Progenitor cell of endocrine pancreas (in vitro differentiated cells): ENCODE measurements at regions not wholly inside any gene's neighbourhood (a gene's known extent, or its start where the extent isn't known, plus 50 kb on each side); places are given as distances from the start of the nearest gene placed in this dataset.

ENCODE experiments used
- DNase-seq: peaks from one replicate; pipeline ENCODE4 v3.0.0; 2021; ENCODE audit warnings: low spot score; ENCODE audit not compliant: unreplicated experiment
- H3K27ac Mint-ChIP-seq: 2 replicates; pipeline ENCODE4 v1.8.0; 2021; ENCODE audit warnings: mild to moderate bottlenecking, moderate library complexity, mixed read lengths
- H3K27me3 Mint-ChIP-seq: 2 replicates; pipeline ENCODE4 v1.8.0; 2021; ENCODE audit warnings: mixed read lengths
- H3K36me3 Mint-ChIP-seq: 2 replicates; pipeline ENCODE4 v1.8.0; 2022; ENCODE audit warnings: mixed read lengths; ENCODE audit not compliant: insufficient read depth
- H3K4me1 Mint-ChIP-seq: 2 replicates; pipeline ENCODE4 v1.8.0; 2021; ENCODE audit warnings: low read depth, mixed read lengths
- H3K4me3 Mint-ChIP-seq: 2 replicates; pipeline ENCODE4 v1.8.0; 2021; ENCODE audit warnings: low read depth, mild to moderate bottlenecking, moderate library complexity, mixed read lengths
- H3K9me3 Mint-ChIP-seq: 2 replicates; pipeline ENCODE4 v1.8.0; 2021; ENCODE audit warnings: low read depth, mixed read lengths
- TF ChIP-seq, protein P1 (sequence below): fragments of 200-600 bp; sonication (generic); IDR thresholded peaks from one replicate; pipeline ENCODE4 v1.5.0; 2021; ENCODE audit warnings: antibody characterized with exemption, mild to moderate bottlenecking; ENCODE audit not compliant: unreplicated experiment

DNA sequence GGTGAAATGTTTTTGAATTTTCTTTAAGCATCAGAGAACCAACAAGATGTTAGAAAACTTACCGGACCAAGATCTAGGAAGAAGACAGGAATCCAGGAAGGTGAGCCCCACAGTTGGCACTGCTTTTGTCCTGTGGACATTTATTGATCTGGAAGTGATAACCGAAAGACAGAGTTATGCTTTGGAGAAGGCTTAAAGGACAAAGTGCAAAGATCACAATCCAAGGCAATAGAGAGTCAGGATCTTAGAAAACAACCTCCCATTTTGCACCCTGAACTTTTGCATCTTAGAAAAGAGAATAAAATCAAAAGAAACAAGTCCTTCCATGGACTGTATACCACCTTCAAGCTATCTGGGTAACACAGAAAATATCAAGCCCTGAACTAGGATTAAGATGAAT, 129.4 kb upstream of the SRD5A2 start:
- H3K9me3 Mint-ChIP-seq, result no peaks in the 10 kb centered on the region
- H3K36me3 Mint-ChIP-seq, result no peaks in the 10 kb centered on the region
- no peak overlapping the region for H3K27ac Mint-ChIP-seq
- H3K4me3 Mint-ChIP-seq, result no peak overlapping the region
- H3K4me1 Mint-ChIP-seq, result peaks cover 2% of the 10 kb centered on the region
- no peaks in the 10 kb centered on the region for H3K27me3 Mint-ChIP-seq
- DNase-seq, result no peak
- TF ChIP-seq, protein P1, sequence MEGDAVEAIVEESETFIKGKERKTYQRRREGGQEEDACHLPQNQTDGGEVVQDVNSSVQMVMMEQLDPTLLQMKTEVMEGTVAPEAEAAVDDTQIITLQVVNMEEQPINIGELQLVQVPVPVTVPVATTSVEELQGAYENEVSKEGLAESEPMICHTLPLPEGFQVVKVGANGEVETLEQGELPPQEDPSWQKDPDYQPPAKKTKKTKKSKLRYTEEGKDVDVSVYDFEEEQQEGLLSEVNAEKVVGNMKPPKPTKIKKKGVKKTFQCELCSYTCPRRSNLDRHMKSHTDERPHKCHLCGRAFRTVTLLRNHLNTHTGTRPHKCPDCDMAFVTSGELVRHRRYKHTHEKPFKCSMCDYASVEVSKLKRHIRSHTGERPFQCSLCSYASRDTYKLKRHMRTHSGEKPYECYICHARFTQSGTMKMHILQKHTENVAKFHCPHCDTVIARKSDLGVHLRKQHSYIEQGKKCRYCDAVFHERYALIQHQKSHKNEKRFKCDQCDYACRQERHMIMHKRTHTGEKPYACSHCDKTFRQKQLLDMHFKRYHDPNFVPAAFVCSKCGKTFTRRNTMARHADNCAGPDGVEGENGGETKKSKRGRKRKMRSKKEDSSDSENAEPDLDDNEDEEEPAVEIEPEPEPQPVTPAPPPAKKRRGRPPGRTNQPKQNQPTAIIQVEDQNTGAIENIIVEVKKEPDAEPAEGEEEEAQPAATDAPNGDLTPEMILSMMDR, result no peak

DNA sequence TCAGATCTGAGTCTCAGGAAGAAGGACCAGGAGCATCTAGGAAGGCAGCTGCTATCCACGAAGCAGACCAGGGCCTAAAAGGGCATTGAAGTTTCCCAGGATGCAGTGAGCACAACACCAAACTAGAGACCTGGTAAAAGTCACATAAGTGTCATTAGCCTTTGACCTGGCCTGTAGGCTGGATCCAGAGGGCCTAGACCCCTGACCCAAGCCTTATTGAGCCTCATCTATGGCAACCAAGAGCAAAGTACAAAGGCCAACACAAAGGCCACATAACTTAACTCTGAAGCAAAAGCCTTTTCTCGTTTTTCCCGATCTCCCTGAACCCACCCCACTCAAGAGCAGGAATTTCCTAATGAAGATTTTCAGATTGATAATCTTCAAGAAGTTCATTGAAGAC, 127.3 kb upstream of the SRD5A2 start:
- Mint-ChIP-seq H3K27me3 (no peaks in the 10 kb centered on the region), H3K27ac (no peak overlapping the region), H3K9me3 (no peaks in the 10 kb centered on the region), H3K4me3 (no peak overlapping the region), H3K36me3 (no peaks in the 10 kb centered on the region), H3K4me1 (peaks cover 2% of the 10 kb centered on the region)
- no peak for DNase-seq
- TF ChIP-seq, protein P1, result no peak

DNA sequence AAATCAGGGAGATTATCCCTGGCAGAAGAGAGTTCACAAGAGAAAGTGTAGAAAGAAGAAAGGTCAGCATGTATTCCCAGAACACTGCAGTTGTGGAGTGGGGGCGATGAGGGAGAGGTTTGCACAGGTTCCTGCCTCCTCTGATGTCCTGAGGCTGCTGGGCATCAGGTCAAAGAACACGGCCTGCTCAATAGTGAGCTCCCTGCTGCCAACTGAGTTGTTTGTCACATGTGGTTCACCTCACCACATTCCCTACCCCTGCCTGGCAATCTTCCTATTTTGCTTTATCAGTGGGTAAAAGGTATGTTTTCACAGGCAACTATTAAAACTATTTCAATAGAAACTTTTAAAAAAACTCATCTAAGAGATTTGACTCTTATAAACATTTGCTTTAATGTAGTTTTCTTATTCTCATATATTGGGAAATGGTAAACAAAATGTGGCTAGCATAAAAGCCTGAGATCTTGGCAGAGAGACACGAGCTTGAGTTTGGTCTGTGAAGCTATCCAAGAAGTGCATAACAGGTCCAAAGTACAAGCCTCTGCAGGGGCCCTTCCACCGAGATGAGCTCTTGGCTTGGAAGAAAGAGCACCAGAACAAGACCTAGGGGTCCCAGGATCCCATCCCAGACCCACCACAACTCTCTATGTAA, 123.9 kb upstream of the SRD5A2 start:
- no peak for DNase-seq
- no peaks in the 10 kb centered on the region for H3K4me1 Mint-ChIP-seq
- no peaks in the 10 kb centered on the region for H3K27me3 Mint-ChIP-seq
- TF ChIP-seq, protein P1, result no peak
- H3K9me3 Mint-ChIP-seq, result peaks cover 19% of the 10 kb centered on the region
- H3K4me3 Mint-ChIP-seq, result no peak overlapping the region
- no peak overlapping the region for H3K27ac Mint-ChIP-seq
- H3K36me3 Mint-ChIP-seq, result no peaks in the 10 kb centered on the region

DNA sequence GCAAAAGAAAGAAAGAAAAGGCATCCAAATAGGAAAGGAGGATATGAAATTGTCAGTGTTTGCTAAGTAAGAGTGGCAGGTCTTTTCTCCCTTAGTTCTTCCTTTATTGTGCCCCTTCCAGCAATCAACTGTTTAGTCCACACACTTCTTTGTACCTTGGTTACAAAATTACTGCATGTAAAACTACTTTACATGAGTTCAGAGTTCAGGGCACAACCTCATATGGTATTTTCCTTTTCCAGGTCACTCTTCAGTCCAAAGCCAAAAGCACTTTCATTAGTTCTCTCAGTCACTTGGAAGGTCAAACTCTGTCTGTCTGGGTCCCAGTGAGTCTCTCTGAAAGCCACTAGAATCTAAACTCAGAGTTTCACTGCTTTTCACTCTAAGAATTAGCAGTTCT, 122.5 kb upstream of the SRD5A2 start:
- Mint-ChIP-seq H3K27me3 (no peaks in the 10 kb centered on the region), H3K36me3 (no peaks in the 10 kb centered on the region), H3K4me3 (no peak overlapping the region), H3K27ac (no peak overlapping the region), H3K4me1 (no peaks in the 10 kb centered on the region), H3K9me3 (peaks cover 28% of the 10 kb centered on the region)
- DNase-seq, result no peak
- TF ChIP-seq, protein P1, result no peak

GRCh38 chr2:31698722-31699121, 118.0 kb upstream of the SRD5A2 start:
- Mint-ChIP-seq H3K36me3 (no peaks in the 10 kb centered on the region), H3K4me1 (no peaks in the 10 kb centered on the region), H3K4me3 (no peak overlapping the region), H3K27ac (no peak overlapping the region), H3K9me3 (peaks cover 56% of the 10 kb centered on the region), H3K27me3 (no peaks in the 10 kb centered on the region)
- TF ChIP-seq, protein P1, result no peak
- DNase-seq, result no peak
